GM12873 (cell line): ENCODE measurements at regions not wholly inside any gene's neighbourhood (a gene's known extent, or its start where the extent isn't known, plus 50 kb on each side); places are given as distances from the start of the nearest gene placed in this dataset.

ENCODE experiments used
- TF ChIP-seq, protein P1 (sequence below): IDR thresholded peaks from 2 replicates; pipeline ENCODE4 v1.5.1; 2012; ENCODE audit warnings: low read depth, mild to moderate bottlenecking, moderate library complexity, low read length, control low read depth; ENCODE audit not compliant: insufficient read depth; ENCODE audit errors: missing control alignments

DNA sequence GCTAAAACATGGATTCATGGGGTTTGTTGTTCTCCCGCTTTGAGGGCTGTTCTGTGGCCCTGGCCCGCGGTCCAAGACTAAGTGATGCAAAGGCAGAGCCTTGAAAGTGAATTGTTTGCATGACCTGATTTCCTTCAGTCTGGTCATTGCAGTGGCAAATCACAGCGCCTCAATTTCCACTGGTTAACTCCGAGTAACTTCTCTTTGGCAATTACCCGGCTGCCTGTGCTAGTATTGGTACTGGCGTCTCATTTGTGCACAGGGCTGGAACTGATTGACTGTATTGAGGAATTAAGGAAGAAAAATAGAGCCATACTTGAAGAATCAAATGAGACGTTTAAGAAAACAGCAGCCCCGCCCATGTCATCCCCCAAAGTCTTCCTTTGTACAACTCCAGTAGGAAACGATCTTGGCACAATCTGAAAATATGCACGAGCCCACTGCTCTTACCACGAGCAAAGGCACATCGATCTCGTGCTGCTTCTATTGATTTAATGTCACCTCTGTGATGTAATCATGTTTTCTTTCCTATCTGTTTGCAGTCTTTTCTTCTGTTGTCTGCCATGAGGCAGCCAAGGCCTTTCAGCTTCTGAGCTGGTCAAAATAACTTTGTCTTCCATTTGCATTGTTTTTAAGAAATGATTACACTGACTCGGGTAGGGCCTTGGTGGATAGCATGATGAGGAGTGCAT is 60.6 kb upstream of the SHH start:
- TF ChIP-seq, protein P1, sequence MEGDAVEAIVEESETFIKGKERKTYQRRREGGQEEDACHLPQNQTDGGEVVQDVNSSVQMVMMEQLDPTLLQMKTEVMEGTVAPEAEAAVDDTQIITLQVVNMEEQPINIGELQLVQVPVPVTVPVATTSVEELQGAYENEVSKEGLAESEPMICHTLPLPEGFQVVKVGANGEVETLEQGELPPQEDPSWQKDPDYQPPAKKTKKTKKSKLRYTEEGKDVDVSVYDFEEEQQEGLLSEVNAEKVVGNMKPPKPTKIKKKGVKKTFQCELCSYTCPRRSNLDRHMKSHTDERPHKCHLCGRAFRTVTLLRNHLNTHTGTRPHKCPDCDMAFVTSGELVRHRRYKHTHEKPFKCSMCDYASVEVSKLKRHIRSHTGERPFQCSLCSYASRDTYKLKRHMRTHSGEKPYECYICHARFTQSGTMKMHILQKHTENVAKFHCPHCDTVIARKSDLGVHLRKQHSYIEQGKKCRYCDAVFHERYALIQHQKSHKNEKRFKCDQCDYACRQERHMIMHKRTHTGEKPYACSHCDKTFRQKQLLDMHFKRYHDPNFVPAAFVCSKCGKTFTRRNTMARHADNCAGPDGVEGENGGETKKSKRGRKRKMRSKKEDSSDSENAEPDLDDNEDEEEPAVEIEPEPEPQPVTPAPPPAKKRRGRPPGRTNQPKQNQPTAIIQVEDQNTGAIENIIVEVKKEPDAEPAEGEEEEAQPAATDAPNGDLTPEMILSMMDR, result no peak

DNA sequence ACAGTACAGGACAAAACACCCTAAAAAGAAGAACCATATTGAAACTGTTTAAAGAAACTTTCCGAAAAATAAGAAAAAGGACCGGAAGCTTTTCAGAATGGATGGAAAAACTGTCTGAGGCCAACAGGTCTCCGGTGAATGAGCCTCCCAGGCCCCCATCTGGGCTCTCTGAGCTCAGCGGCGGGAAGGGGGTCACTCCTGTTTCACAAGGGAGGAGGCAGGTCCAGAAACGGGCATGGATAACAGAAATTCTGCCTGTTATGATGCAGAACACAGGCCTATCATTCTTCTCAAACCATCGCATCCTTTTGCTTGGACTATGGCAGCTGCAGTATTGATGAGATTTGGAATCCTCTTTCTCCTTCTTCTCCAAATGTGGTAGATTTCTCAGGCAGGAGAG is 58.9 kb upstream of the SHH start:
- TF ChIP-seq, protein P1, result no peak

DNA sequence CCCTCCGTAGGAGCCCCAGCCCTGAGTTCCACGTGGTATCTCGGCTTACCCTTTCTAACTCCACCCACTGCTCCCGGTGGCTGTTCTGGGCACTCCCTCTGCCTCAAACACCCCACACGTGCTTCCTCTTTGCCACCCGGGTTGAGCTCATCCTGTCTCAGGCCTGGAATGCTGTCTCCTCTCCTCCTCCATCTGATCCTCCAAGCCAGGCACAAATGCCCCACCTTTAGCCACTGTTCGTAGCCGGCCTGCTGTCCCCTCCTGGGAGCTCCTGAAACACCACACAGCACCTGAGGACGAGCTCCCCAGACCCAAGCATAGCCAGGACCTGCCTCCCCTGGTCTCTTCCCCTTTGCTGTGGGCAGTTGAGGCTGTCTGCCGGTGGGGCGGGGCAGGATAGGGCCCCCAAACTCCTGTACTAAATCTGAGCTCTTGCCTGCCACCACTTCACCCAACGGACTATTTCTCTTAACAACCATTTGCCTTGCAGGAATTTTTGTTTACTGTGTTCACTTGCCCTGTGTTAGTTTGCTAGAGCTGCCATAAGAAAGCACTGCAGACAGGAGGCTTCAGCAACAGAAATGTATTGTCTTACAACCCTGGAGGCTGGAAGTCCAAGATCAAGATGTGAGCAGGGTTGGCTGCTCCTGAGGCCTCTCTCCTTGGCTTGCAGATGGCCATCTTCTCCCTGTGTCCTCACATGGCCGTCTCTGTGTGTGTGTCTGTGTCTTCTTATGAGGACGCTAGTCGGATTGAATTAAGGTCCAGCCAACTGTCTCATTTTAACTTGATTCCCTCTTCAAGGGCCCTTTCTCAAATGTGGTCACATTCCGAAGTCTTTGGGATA is 58.3 kb upstream of the SHH start:
- TF ChIP-seq, protein P1, result no peak

DNA sequence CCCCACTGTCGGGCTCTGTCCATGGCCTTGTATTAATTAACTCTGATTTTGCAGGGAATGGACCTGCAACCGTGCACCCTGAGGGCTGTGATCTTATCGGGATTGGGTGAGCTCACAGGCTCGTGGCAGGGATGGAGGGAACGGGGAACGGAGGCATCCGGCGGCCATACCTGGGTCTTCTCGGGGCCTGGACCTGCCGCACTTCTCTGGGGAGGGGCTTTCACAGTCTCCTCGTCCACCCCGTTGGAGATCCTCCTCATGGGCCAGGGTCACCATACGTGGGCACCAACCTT is 57.5 kb upstream of the SHH start:
- TF ChIP-seq, protein P1, result no peak

DNA sequence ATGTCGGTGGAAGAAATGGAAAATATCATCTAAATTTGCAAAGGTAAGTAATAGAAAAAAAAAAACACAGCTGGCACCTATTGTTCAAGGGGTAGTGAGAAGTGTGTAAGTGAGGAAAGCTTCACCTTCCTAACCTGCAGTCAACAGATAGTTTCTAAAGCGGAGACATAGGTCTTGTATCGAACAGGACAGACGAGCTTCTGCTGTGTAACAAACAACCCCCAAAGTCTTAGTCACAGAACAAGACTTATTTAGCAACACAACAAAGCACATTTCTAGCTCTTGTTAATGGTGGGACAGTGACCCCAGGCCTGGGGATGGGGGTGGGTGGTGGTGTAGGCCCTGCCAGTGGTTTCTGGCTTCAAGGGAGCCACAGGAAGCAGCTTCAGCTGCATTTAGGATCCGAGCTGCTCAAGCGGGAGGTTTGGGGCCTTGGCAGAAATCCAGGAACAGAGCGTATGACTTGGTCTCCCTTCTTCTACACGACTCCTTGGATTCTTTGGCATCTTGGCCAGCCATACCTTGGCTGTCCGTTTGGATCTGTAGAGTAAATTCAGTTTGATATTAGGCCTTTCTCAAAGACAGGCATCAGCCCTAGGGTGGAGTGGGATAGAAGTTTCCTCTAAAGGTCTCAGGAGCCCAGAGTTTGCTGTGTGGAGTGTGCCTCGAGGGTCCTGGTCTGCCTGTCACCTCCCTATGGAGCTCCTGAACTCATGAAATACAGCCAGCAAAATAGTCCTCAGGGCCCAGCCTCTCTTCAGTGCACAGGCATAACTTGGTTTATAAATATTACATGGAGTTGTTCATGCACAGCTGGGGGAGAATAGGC is 56.9 kb upstream of the SHH start:
- TF ChIP-seq, protein P1, result no peak

DNA sequence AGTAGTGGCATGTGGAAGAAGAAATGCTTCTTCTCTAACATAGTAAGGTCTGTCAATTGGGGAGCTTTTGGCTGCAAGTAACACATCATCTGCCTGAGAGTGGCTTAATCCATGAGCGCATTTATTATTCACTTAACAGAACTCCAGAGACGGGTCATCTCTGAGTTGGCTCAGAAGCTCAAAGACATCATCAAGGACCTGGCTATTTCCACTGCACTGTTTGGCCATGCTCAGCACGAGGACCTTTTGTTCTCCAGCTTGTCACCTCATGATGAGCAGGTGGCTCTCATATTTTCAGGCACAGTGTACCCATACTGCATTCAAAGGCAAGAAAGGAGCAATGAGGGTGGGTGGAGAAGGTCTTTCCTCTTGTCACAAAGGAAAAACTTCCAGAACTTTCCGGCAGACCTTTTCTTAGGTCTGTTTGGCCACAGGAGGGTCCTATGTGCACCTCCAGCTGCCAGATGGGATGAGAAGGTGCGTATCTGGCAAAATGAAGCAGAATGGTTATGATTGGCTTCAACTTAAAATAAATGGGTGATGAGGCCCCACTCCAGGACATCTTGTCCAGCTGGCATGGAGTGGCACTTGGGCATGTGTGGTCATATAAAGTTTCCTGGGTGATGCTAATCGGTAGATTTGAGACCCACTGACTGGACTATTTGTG is 55.6 kb upstream of the SHH start:
- TF ChIP-seq, protein P1, result no peak
